ENCODE measurements at regions not wholly inside any gene's neighbourhood (a gene's known extent, or its start where the extent isn't known, plus 50 kb on each side); places are given as distances from the start of the nearest gene placed in this dataset.

- TF ChIP-seq, protein P1, sequence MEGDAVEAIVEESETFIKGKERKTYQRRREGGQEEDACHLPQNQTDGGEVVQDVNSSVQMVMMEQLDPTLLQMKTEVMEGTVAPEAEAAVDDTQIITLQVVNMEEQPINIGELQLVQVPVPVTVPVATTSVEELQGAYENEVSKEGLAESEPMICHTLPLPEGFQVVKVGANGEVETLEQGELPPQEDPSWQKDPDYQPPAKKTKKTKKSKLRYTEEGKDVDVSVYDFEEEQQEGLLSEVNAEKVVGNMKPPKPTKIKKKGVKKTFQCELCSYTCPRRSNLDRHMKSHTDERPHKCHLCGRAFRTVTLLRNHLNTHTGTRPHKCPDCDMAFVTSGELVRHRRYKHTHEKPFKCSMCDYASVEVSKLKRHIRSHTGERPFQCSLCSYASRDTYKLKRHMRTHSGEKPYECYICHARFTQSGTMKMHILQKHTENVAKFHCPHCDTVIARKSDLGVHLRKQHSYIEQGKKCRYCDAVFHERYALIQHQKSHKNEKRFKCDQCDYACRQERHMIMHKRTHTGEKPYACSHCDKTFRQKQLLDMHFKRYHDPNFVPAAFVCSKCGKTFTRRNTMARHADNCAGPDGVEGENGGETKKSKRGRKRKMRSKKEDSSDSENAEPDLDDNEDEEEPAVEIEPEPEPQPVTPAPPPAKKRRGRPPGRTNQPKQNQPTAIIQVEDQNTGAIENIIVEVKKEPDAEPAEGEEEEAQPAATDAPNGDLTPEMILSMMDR (IDR thresholded peaks at IDR 0.05), result no peak
- intact Hi-C loops (cut with DNase I), result no loop called here
- Histone ChIP-seq H3K4me3 (no peak overlapping the region), H3K36me3 (no peaks in the 10 kb centered on the region), H3K9me3 (no peaks in the 10 kb centered on the region), H3K4me1 (no peaks in the 10 kb centered on the region), H3K27ac (no peak overlapping the region), H3K27me3 (no peaks in the 10 kb centered on the region)
- DNase-seq (ENCODE audit: low spot score in 2 of 2), result no peak
Observed at GRCh38 chrX:5528057-5528456, 700.6 kb downstream of the NLGN4X start.

- H3K27ac ChIP-seq, result no peak overlapping the region
- TF ChIP-seq, protein P1 (IDR thresholded peaks at IDR 0.05), result no peak
- no peaks in the 10 kb centered on the region for H3K9me3 ChIP-seq
- no peaks in the 10 kb centered on the region for H3K27me3 ChIP-seq
- DNase-seq (ENCODE audit: low spot score in 2 of 2), result no peak
- no peaks in the 10 kb centered on the region for H3K36me3 ChIP-seq
- H3K4me3 ChIP-seq, result no peak overlapping the region
- intact Hi-C loops (cut with DNase I), result no loop called here
- no peaks in the 10 kb centered on the region for H3K4me1 ChIP-seq
Observed at GRCh38 chrX:5526191-5526590, 702.5 kb downstream of the NLGN4X start.

- TF ChIP-seq, protein P1 (IDR thresholded peaks at IDR 0.05), result no peak
- Histone ChIP-seq H3K27me3 (no peaks in the 10 kb centered on the region), H3K9me3 (no peaks in the 10 kb centered on the region), H3K4me3 (no peak overlapping the region), H3K36me3 (no peaks in the 10 kb centered on the region), H3K27ac (no peak overlapping the region), H3K4me1 (no peaks in the 10 kb centered on the region)
- intact Hi-C loops (cut with DNase I), result no loop called here
- no peak for DNase-seq (ENCODE audit: low spot score in 2 of 2)
Observed at GRCh38 chrX:5490786-5491563, 737.7 kb downstream of the NLGN4X start.

GRCh38 chrX:5474282-5474681, 754.4 kb downstream of the NLGN4X start:
- intact Hi-C loops (cut with DNase I), result no loop called here
- Histone ChIP-seq H3K4me1 (no peaks in the 10 kb centered on the region), H3K27ac (no peak overlapping the region), H3K36me3 (no peaks in the 10 kb centered on the region), H3K27me3 (no peaks in the 10 kb centered on the region), H3K9me3 (no peaks in the 10 kb centered on the region), H3K4me3 (no peak overlapping the region)
- TF ChIP-seq, protein P1 (IDR thresholded peaks at IDR 0.05), result no peak
- DNase-seq (ENCODE audit: low spot score in 2 of 2), result no peak

GRCh38 chrX:5458300-5458842, 770.3 kb downstream of the NLGN4X start:
- no peaks in the 10 kb centered on the region for H3K36me3 ChIP-seq
- TF ChIP-seq, protein P1 (IDR thresholded peaks at IDR 0.05), result no peak
- intact Hi-C loops (cut with DNase I), result no loop called here
- no peak overlapping the region for H3K4me3 ChIP-seq
- no peaks in the 10 kb centered on the region for H3K9me3 ChIP-seq
- H3K27ac ChIP-seq, result no peak overlapping the region
- H3K27me3 ChIP-seq, result no peaks in the 10 kb centered on the region
- no peak for DNase-seq (ENCODE audit: low spot score in 2 of 2)
- no peaks in the 10 kb centered on the region for H3K4me1 ChIP-seq

All from ascending aorta (tissue), 2 donors.